IMR-90 (cell line): ENCODE measurements at regions not wholly inside any gene's neighbourhood (a gene's known extent, or its start where the extent isn't known, plus 50 kb on each side); places are given as distances from the start of the nearest gene placed in this dataset.

Source experiments
- CTCF ChIP-seq: conservative IDR thresholded peaks from 2 replicates; pipeline ENCODE4 v1.5.1; 2012; ENCODE audit warnings: mild to moderate bottlenecking, low read depth, low read length, improper control_type of control experiment
- ELK1 ChIP-seq: fragments of 150-350 bp; IDR thresholded peaks from 2 replicates; pipeline ENCODE4 v1.6.1; 2016; ENCODE audit warnings: low read depth, mild to moderate bottlenecking, low read length, moderate library complexity, borderline replicate concordance
- POLR2A ChIP-seq: IDR thresholded peaks from 2 replicates; pipeline ENCODE4 v1.6.1; 2012; ENCODE audit warnings: mild to moderate bottlenecking, low read depth, low read length
- RCOR1 ChIP-seq: IDR thresholded peaks from 2 replicates; pipeline ENCODE4 v1.6.1; 2012; ENCODE audit warnings: mild to moderate bottlenecking, low read length, improper control_type of control experiment; ENCODE audit not compliant: insufficient replicate concordance
- TF ChIP-seq, protein P1 (sequence below): fragments of 150-350 bp; IDR thresholded peaks from 2 replicates; pipeline ENCODE4 v1.6.1; 2017; ENCODE audit warnings: mild to moderate bottlenecking, antibody characterized with exemption, low read length, low read depth

DNA sequence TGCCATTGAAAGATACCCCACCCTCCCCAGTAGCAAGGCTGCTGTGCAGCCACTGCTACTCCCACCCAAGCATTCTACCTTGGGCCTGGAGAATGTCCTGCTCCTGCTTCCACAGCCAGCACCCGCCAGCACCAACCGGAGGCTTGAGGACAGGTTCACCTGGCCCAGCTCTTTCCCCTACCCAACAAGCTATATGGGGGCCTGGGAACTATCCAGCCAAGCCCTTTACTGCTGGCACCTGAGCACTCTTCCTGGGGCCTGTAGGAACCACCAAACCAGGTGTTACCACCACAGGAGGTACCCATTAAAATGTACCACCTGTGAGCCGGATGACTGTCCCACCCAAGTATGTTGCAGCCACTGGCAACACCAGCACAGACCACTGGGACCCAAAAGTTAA, 86.1 kb upstream of the GHR start:
- no peak for TF ChIP-seq CTCF
- TF ChIP-seq POLR2A: no peak
- no peak for TF ChIP-seq RCOR1
- TF ChIP-seq, protein P1, sequence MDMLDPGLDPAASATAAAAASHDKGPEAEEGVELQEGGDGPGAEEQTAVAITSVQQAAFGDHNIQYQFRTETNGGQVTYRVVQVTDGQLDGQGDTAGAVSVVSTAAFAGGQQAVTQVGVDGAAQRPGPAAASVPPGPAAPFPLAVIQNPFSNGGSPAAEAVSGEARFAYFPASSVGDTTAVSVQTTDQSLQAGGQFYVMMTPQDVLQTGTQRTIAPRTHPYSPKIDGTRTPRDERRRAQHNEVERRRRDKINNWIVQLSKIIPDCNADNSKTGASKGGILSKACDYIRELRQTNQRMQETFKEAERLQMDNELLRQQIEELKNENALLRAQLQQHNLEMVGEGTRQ: no peak
- TF ChIP-seq ELK1: no peak
